IMR-90 (cell line): ENCODE measurements at regions not wholly inside any gene's neighbourhood (a gene's known extent, or its start where the extent isn't known, plus 50 kb on each side); places are given as distances from the start of the nearest gene placed in this dataset.

Experiments
- ATAC-seq: fragments of 200-7000 bp; cut with Tn5 transposase; 2 replicates; pipeline ENCODE4 v1.9.1; 2020; ENCODE audit warnings: low read depth, mild to moderate bottlenecking, moderate library complexity
- BruUV-seq: library from RNA; stranded (reverse); fragments of 400-500 nt; replicated peaks from 2 replicates; lab custom pipeline; 2021; lab: Mats Ljungman, UMichigan
- CTCF ChIA-PET: fragments of 300-600 bp; formaldehyde crosslinking; extraction: SDS; loops from one replicate; lab custom pipeline; 2021; ENCODE audit warnings: antibody characterized with exemption; lab: Yijun Ruan, JAX
- POLR2A ChIA-PET: fragments of 300-600 bp; sonication (Branson Sonifier 250); formaldehyde crosslinking; loops from one replicate; lab custom pipeline; 2022; ENCODE audit warnings: antibody characterized with exemption; ENCODE audit not compliant: unreplicated experiment; lab: Charles Lee
- DNase-seq: peaks from one replicate; pipeline ENCODE4 v3.0.0; 2013
- H2AFZ ChIP-seq: replicated peaks from 2 replicates; pipeline ENCODE3; 2013; ENCODE audit warnings: low read length, mild to moderate bottlenecking; ENCODE audit not compliant: poor library complexity
- H2AK5ac ChIP-seq: 2 replicates; pipeline ENCODE4 v1.6.1; 2013; ENCODE audit warnings: low read depth, low read length, inconsistent platforms
- H2AK9ac ChIP-seq: replicated peaks from 2 replicates; pipeline ENCODE3; 2013; ENCODE audit warnings: mild to moderate bottlenecking, low read depth, low read length, moderate library complexity; ENCODE audit not compliant: poor library complexity
- H2BK120ac ChIP-seq: 2 replicates; pipeline ENCODE4 v1.6.1; 2013; ENCODE audit warnings: low read depth, low read length, inconsistent platforms
- H2BK15ac ChIP-seq: 3 replicates; pipeline ENCODE4 v1.6.1; 2013; ENCODE audit warnings: low read depth, low read length, inconsistent platforms
- H2BK20ac ChIP-seq: 2 replicates; pipeline ENCODE4 v1.6.1; 2013; ENCODE audit warnings: low read depth, mild to moderate bottlenecking, inconsistent platforms, low read length, moderate library complexity
- H2BK5ac ChIP-seq: 2 replicates; pipeline ENCODE4 v1.6.1; 2013; ENCODE audit warnings: mild to moderate bottlenecking, low read depth, low read length, inconsistent platforms; ENCODE audit not compliant: poor library complexity, severe bottlenecking
- H3K14ac ChIP-seq: replicated peaks from 2 replicates; pipeline ENCODE4 v1.6.1; 2013; ENCODE audit warnings: low read depth, low read length, inconsistent platforms
- H3K18ac ChIP-seq: 2 replicates; pipeline ENCODE4 v1.6.1; 2013; ENCODE audit warnings: low read depth, low read length, control low read depth
- H3K23ac ChIP-seq: 2 replicates; pipeline ENCODE4 v1.6.1; 2013; ENCODE audit warnings: low read depth, low read length, inconsistent platforms
- H3K27ac ChIP-seq: 2 replicates; pipeline ENCODE4 v1.5.1; 2013; ENCODE audit warnings: mild to moderate bottlenecking, control low read depth, low read length; ENCODE audit not compliant: insufficient read depth
- H3K27me3 ChIP-seq: 2 replicates; pipeline ENCODE4 v1.6.1; 2013; ENCODE audit warnings: low read length; ENCODE audit not compliant: control insufficient read depth, insufficient read depth
- H3K36me3 ChIP-seq: 2 replicates; pipeline ENCODE4 v1.6.1; 2013; ENCODE audit warnings: low read length, mixed read lengths; ENCODE audit not compliant: control insufficient read depth, insufficient read depth
- H3K4ac ChIP-seq: 2 replicates; pipeline ENCODE4 v1.6.1; 2013; ENCODE audit warnings: low read depth, low read length, inconsistent platforms
- H3K4me1 ChIP-seq: 2 replicates; pipeline ENCODE4 v1.6.1; 2013; ENCODE audit warnings: low read length, mixed read lengths; ENCODE audit not compliant: control insufficient read depth, insufficient read depth
- H3K4me2 ChIP-seq: 2 replicates; pipeline ENCODE4 v1.6.1; 2013; ENCODE audit warnings: low read depth, mild to moderate bottlenecking, control low read depth, low read length, moderate library complexity
- H3K4me3 ChIP-seq: 2 replicates; pipeline ENCODE4 v1.5.1; 2013; ENCODE audit warnings: low read depth, mild to moderate bottlenecking, control low read depth, low read length, moderate library complexity; ENCODE audit not compliant: insufficient read depth
- H3K56ac ChIP-seq: 2 replicates; pipeline ENCODE4 v1.6.1; 2013; ENCODE audit warnings: low read length, inconsistent platforms; ENCODE audit not compliant: insufficient read depth; ENCODE audit errors: extremely low read depth
- H3K79me1 ChIP-seq, 2 experiments: 2 replicates each; pipeline ENCODE4 v1.6.1; 2013; ENCODE audit warnings: low read length in 2 of 2, inconsistent platforms in 1 of 2, low read depth in 1 of 2
- H3K9ac ChIP-seq: 2 replicates; pipeline ENCODE4 v1.6.1; 2013; ENCODE audit warnings: low read depth, low read length, control low read depth
- H3K9me1 ChIP-seq: 2 replicates; pipeline ENCODE4 v1.6.1; 2013; ENCODE audit warnings: low read length, inconsistent platforms; ENCODE audit not compliant: insufficient read depth
- H3K9me3 ChIP-seq: 2 replicates; pipeline ENCODE4 v1.6.1; 2013; ENCODE audit warnings: low read length; ENCODE audit not compliant: control insufficient read depth, insufficient read depth
- H4K20me1 ChIP-seq: 2 replicates; pipeline ENCODE4 v1.6.1; 2013; ENCODE audit warnings: low read length, inconsistent platforms; ENCODE audit not compliant: insufficient read depth
- H4K5ac ChIP-seq: 2 replicates; pipeline ENCODE4 v1.6.1; 2013; ENCODE audit warnings: mild to moderate bottlenecking, low read depth, low read length, control low read depth
- H4K8ac ChIP-seq, 2 experiments: 2 replicates each; pipeline ENCODE4 v1.6.1; 2013; ENCODE audit warnings: low read depth in 2 of 2, low read length in 2 of 2, control low read depth in 1 of 2, inconsistent platforms in 1 of 2
- H4K91ac ChIP-seq: 2 replicates; pipeline ENCODE4 v1.6.1; 2013; ENCODE audit warnings: low read depth, low read length, inconsistent platforms; ENCODE audit not compliant: insufficient read depth
- CHD1 ChIP-seq: IDR thresholded peaks from 2 replicates; pipeline ENCODE4 v1.6.1; 2012; ENCODE audit warnings: low read depth, low read length, improper control_type of control experiment
- CTCF ChIP-seq: conservative IDR thresholded peaks from 2 replicates; pipeline ENCODE4 v1.5.1; 2012; ENCODE audit warnings: mild to moderate bottlenecking, low read depth, low read length, improper control_type of control experiment
- MAFK ChIP-seq: IDR thresholded peaks from 2 replicates; pipeline ENCODE4 v1.6.1; 2012; ENCODE audit warnings: low read depth, low read length, improper control_type of control experiment
- WGBS, 2 experiments: methylation state at CpG; one replicate each; pipeline versions ENCODE4 v1.1.5 to v1.1.7; 2013; ENCODE audit warnings: missing lambda C conversion rate in 2 of 2; ENCODE audit not compliant: insufficient read length in 1 of 2; ENCODE audit errors: extremely low coverage in 2 of 2; 5-methylcytosine and 5-hydroxymethylcytosine counted together
- dilution Hi-C: fragments of 300-500 bp; cut with HindIII; formaldehyde crosslinking; loops from one replicate; pipeline ENCODE4 v1.14.3; 2018; ENCODE audit warnings: low sequenced_read_pairs; ENCODE audit not compliant: unreplicated experiment
- in situ Hi-C: fragments of 300-500 bp; cut with MboI; formaldehyde crosslinking; loops from 3 replicates; pipeline ENCODE4 v1.14.3; 2019; ENCODE audit warnings: low sequenced_read_pairs, inconsistent platforms, mixed read lengths
- intact Hi-C: fragments of 100-400 bp; cut with micrococcal nuclease; formaldehyde crosslinking; loops from 2 replicates; pipeline ENCODE4 v1.10.0; 2022

DNA sequence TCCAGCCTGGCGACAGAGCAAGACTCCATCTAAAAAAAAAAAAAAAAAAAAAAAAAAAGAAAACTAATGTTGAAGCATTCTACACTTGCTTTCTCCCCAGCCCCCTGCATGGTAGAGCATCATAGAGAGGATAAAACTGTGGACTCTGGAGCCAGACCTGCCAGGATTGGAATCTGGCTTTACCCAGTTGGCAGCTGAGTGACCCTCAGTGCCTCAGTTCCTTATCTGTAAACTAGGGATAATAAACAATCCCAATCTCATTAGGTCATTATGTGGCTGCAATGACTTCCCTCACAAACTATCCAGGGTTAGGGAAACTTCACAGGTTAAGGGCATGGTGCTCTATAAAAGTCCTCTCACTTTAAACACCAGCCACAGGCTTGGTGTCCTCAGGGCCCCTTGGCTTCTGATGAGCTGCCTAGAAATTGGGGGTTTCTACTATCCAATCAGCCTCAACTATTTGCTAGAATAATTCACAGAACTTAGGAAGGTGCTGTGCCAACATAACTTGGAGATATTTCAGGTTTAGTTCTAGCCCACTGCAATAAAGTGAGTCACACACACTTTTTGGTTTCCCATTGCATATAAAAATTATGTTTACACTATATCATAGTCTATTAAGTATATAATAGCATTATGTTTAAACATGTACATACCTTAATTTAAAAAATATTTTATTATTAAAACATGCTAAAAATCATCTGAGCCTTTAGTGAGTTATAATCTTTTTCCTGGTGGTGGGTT is 180.5 kb upstream of the B3GALT2 start:
- CTCF ChIA-PET = no interaction called here
- POLR2A ChIA-PET = no interaction called here
- Histone ChIP-seq H3K4me1 (0 out of 2 replicates have a peak, but pooled peaks cover 1% of the 10 kb centered on the region), H3K79me1 (no peaks in the 10 kb centered on the region), H4K5ac (no peak overlapping the region), H2BK20ac (no peak overlapping the region), H2BK15ac (no peak overlapping the region), H3K4me2 (no peak overlapping the region), H2BK5ac (no peak overlapping the region), H3K27me3 (no peaks in the 10 kb centered on the region), H3K23ac (no peak overlapping the region), H3K9me1 (no peaks in the 10 kb centered on the region), H3K36me3 (no peaks in the 10 kb centered on the region), H2AK9ac (no peak overlapping the region), H3K4ac (no peak overlapping the region), H3K56ac (no peak overlapping the region), H4K8ac (no peak overlapping the region), H3K4me3 (no peak overlapping the region), H3K27ac (no peak overlapping the region), H4K91ac (no peak overlapping the region), H3K18ac (no peak overlapping the region), H3K14ac (no peak overlapping the region), H2AK5ac (no peak overlapping the region), H3K9ac (no peak overlapping the region), H4K20me1 (no peaks in the 10 kb centered on the region), H3K9me3 (no peaks in the 10 kb centered on the region), H2BK120ac (no peak overlapping the region), H2AFZ (no peak overlapping the region)
- ATAC-seq (no peak; the same call in 1 of the 2 replicates), DNase-seq (peak; percentile 4)
- dilution Hi-C loops (no loop called here), intact Hi-C loops (no loop called here), in situ Hi-C loops (no loop called here)
- no CpG with 5 or more reads among the region's 1 CpG for WGBS, 2 experiments
- BruUV-seq = no TSS peak
- TF ChIP-seq CHD1 = no peak
- TF ChIP-seq MAFK = no peak
- TF ChIP-seq CTCF = no peak
